ENCODE measurements at regions not wholly inside any gene's neighbourhood (a gene's known extent, or its start where the extent isn't known, plus 50 kb on each side); places are given as distances from the start of the nearest gene placed in this dataset.
"Not testable (repeated sequence)": the region's sequence is repeated elsewhere in the genome, so short reads cannot be mapped to it uniquely, and the experiment has no call there.

GRCh38 chr17:36661047-36661666, 59.8 kb downstream of the MRM1 start:
- DNase-seq: no peak

DNA sequence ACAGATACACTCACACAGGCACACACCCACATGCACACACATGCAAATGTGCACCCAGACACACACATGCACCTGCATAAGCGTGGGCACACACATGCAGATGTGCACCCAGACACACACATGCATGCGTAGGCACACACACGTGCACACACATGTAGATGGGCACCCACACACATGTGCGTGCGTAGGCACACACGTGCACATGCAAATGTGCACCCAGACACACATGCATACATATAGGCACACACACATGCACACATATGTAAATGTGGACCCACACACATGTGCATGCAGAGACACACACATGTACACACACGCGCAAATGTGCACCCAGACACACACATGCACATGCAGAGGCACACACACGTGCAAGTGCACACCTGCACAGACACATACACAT, 60.3 kb downstream of the MRM1 start:
- no peak for DNase-seq

DNA sequence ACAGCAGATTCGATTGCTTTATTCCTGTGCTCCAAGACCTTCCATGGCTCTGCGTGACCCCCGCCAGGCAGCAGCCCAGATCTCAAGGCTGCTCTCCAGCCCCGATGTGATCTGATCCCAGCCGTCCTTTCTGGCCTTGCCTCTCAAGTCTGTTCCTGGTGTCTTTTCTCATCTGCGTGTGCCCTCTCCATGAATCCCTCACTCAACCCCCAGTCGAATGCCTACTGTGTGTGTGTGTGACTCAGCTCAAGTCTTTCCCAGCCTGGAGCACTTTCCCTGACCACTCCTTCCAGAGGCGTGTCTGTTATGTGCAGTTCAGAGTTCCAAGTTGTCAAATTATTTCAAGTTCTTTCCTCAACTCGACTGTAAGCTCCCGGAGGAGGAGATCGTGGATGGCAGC, 64.0 kb downstream of the MRM1 start:
- no peak for DNase-seq

DNA sequence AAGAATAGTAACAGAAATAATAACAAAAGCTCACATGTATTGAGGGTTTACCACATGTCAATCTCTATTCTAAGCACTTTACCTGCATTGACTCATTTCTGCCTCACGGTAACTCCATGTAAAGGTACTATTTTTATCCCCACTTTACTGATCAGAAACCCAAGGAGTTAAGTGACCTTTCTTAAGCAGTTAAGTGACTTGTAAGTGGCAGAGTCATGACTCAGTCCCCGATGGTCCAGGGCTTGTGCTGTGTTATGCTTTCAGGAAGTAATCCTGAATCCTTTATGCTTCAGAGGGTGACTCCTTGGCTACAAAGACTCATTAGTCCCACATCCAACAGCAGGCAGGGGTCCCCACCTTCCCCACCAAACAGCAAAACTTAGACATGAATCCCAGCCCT, 66.5 kb downstream of the MRM1 start:
- no peak for DNase-seq

- no peak for DNase-seq
Measured at GRCh38 chr17:36668824-36669223, 67.4 kb downstream of the MRM1 start.

- no peak for DNase-seq
Measured at GRCh38 chr17:36671144-36671543, 69.8 kb downstream of the MRM1 start.

DNA sequence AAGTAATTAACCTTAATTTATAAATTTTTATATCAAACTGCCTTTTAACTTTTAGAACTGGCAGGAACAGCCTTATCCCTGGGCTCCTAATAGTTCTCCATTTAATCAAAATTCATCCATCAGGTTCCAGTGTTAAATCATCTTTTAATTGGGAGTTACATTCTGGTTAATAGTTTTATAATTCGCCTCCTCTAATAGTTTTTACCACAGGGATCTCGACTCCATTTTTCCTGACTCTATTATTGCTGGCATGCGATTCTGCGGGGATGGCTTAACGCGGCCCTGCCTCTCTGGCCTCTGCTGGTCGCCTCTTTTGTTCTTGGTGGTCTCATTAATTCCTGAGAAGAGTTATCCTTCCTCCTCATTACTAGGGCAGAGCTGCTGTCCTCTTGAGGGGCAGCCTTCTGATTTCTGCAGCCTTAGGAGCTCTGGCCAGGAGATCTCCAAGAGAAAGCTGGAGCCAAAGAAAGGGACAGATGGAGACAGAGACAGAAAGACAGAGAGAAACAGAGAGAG, 71.1 kb downstream of the MRM1 start:
- DNase-seq: no peak

- no peak for DNase-seq
Measured at GRCh38 chr17:36673068-36673467, 71.7 kb downstream of the MRM1 start.

DNA sequence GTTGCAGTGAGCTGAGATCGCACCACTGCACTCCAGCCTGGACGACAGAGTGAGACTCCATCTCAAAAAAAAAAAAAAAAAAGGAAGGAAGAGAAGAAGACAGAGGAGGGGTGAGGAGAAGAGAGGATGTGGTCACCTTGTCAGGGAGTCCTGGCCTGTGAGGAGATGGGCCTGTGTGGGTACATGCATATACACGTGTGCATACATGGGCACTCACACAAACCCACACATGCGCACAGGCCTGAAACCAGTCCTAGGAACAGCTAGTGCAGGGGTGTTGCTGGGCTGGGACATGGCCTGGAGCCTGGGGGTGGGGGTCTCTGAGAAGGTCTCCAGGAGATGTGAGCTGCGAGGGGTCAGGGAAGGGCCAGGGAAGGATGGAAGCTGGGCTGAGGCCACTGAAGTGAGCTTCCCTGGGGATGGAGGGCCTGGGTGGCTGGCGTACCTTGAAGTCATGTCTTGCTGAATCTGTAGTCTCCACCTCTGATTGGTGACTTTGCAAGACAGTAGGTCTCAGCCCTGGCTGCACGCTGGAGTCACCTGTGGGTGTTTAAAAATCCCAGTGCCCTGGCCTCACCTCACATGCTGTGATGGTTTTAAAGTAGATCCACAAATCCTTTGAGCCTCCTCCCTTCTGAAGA, 72.4 kb downstream of the MRM1 start:
- DNase-seq: no peak

DNA sequence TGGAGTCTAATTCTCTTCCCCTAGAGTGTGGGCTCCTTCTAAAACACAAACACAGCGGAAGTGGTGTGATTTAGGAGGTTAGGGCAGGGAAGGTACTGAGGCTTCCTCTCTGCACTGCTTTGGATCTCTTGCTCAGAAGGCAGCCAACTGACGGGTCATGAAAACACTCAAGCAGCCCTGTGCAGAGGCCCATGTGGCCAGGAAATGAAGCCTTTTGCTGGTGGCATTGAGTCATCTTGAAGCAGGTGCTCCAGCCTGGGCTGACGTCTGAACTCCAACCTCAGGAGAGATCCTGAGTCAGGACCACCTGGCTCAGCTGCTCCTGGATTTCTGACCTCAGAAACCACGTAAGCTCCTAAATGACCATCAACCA, 72.9 kb downstream of the MRM1 start:
- no peak for DNase-seq

DNA sequence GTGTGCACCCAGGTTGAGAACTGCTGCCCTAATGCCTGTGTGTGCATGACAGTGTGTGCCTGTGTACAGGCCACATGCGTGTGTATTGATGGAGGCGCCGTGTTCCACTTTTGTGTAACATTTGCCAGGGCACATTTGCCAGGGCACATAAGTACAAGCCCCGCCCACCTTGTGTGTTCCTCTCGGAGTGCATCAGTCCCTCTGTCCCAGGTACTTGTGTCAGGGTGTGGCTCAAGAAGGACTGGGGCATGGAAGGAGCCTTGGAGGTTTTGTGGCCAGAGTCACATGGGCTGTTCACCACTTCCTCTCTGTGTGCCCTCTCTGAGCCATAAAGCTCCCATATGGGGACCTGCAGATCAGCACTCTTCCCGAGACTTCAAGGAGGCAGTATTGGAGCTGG, 73.9 kb downstream of the MRM1 start:
- DNase-seq: no peak

DNA sequence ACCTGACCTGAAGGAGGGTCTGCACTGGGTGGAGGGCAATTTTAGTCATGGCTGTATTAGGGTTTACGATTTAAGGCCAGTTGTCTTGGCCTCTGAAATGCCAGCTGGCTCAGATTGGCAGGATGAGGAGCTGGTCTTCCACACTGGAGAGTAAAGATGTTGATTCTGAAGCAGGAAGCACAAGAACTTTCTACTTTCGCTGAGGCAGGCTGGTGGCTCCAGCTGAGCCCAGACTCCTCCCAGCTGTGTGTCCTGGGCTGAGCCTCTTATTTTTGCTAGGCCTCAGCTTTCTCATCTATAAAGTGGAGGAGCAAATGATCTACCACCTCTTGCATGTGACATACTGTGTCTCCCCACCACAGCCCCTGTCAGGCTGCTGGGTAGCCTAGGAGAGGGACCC, 74.4 kb downstream of the MRM1 start:
- DNase-seq: no peak

DNA sequence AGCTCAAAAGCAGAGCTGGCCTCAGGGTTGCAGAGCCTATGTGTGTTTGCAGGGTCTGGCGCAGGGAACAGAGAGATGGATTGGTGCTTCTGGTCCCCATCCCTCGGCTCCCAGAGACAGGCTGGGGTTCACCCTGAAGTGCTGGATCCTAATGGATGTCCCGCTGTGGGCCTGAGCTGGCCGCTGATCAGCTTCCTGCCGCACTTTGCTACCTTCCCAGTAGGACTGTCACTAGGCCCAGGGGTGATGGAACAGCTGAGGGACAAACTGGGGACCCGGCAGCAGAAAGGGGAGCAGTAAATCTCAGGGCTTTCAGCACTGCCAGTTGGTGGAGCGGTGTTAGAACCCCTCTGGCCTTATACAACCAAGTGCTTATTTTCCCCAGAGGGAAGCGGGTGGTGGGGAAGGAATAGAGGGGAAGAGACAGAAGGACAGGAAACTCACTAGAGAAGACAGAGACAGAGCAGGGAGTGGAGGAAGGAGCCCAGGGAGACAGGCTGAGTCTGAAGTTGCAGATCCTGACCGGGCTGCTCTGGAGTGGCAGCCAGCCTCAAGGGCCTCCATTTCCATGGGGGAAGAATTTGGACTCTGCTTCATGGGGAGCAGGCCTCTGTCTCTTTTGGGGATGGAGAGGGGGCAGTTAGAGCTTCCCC, 78.6 kb downstream of the MRM1 start:
- DNase-seq: no peak

GRCh38 chr17:36680701-36681202, 79.4 kb downstream of the MRM1 start:
- DNase-seq: no peak

GRCh38 chr17:36682773-36683172, 81.4 kb downstream of the MRM1 start:
- no peak for DNase-seq

DNA sequence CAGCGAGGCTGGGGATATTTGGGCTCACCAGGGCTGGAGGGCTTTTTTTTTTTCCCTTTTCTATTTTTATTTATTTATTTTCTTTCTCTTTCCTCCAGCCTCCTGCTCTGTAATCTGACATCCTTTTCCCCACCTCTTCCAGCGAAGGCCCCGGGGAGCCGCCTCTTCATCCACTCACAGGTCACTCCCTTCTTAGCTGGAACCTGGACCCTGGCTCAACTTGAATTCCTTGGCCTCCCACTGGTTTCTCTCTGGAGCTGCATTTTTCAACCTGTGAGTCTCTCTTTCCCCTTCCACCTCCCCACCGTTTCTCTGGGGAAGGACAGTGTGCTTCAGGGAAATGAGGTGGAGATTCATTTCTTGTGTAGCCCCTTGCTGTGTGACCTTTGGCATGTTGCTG, 82.0 kb downstream of the MRM1 start:
- DNase-seq: no peak

GRCh38 chr17:36684134-36684533, 82.8 kb downstream of the MRM1 start:
- no peak for DNase-seq

- no peak for DNase-seq
Measured at GRCh38 chr17:36686123-36686669, 84.8 kb downstream of the MRM1 start.

DNA sequence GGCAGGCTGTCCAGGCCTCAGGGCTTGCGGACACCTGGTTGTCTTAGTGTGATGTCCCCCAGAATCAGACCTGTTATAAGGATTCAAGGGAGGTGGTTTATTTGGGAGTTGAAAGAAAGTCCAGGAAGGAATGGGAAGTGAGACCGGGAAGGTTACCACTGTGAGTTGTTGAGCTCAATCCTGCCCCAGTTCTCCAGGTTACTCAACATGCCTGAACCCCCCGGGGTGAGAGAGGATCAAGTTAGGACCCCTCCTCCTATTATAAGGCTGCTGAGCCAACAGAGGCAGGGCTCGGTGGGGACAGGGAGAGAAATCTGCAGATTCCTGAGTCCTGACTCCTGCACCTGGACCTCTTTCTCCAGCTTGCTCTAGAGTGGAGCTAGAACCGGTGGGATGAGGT, 86.4 kb downstream of the MRM1 start:
- no peak for DNase-seq

DNA sequence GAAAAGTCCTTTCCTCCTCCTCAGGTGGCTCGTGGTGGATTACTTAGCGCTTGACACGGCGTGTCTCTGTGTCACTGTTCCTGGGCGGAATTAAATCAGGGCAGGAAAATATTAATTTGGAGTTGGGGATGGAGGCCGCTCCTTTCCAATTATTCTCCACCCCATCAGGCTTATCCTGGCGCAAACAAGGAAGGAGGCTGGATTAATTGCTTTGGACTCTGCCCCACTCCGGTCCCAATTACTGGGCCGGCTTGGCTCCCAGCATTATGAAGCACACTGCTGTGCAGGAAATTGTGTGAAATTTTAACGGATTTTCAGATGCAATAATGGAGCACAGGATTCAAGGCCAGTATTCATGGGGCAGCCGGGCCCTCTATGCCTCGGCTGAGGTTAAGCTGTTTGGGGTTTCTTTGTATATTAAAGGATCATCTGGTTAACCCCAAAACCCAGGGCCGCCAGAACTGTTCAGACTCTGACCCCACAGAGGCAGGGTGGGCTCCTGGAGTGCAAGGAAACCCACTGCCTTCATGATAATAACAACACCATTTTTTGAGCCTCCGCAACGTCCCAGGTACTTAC, 87.8 kb downstream of the MRM1 start:
- no peak for DNase-seq

GRCh38 chr17:36690190-36690589, 88.8 kb downstream of the MRM1 start:
- DNase-seq: no peak

- no peak for DNase-seq
Measured at GRCh38 chr17:36691606-36692005, 90.2 kb downstream of the MRM1 start.

DNA sequence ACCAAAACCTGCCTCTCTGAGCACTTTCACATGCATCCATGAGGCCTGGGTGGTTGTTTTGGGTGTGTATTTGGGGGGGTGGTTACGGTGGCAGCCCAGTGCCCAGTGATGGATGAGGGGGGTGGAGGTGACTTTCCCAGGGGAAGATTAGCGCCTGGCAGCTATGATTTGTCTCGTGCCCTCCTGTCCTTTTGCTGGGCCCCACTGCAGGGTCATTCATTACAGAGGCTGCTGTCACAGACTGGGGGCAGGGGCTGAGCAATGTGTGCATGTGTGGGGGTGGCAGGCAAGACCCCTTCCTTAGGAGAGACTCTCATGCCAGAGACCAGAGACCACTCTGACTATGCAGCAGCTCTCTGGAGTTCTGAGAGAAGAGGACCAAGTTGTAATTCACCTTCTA, 93.7 kb downstream of the MRM1 start:
- no peak for DNase-seq

DNA sequence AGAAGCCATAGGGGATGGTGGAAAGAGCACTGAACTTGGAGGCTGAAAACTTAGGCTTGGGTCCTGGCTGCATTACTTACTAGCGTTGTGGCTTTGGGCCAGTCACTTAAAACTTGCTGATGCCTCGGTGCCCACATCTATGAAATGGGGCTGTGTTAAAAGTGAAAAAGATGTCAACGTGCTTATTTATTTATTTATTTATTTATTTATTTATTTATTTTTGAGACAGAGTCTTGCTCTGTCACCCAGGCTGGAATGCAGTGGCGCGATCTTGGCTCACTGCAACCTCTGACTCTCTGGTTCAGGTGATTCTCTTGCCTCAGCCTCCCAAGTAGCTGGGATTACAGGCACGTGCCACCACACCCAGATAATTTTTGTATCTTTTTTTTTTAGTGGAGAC, 94.3 kb downstream of the MRM1 start:
- DNase-seq: not testable (repeated sequence)

Data from NCI-H1417 treated with DMSO at 0.1 percent for 48 hours (cell line).